Skeletal muscle tissue (tissue), 3 donors: ENCODE measurements at regions not wholly inside any gene's neighbourhood (a gene's known extent, or its start where the extent isn't known, plus 50 kb on each side); places are given as distances from the start of the nearest gene placed in this dataset.

Experiments used
- H3K27ac ChIP-seq: one replicate; pipeline ENCODE4 v1.7.0; 2013; ENCODE audit warnings: mild to moderate bottlenecking, low read depth, low read length, inconsistent platforms
- H3K27me3 ChIP-seq, 3 donors: one replicate each; pipeline ENCODE4 v1.7.0; 2013; ENCODE audit warnings: low read length in 3 of 3; ENCODE audit not compliant: control insufficient read depth in 3 of 3, insufficient read depth in 3 of 3
- H3K36me3 ChIP-seq, 3 donors: one replicate each; pipeline ENCODE4 v1.7.0; 2013; ENCODE audit warnings: low read length in 3 of 3; ENCODE audit not compliant: control insufficient read depth in 3 of 3, insufficient read depth in 3 of 3
- H3K4me1 ChIP-seq, 3 donors: one replicate each; pipeline ENCODE4 v1.7.0; 2013; ENCODE audit warnings: low read length in 3 of 3, mild to moderate bottlenecking in 3 of 3; ENCODE audit not compliant: control insufficient read depth in 3 of 3, insufficient read depth in 3 of 3
- H3K4me3 ChIP-seq, 3 donors: one replicate each; pipeline ENCODE4 v1.7.0; 2013; ENCODE audit warnings: low read length in 3 of 3
- H3K9ac ChIP-seq, 3 donors: one replicate each; pipeline ENCODE4 v1.7.0; 2013; ENCODE audit warnings: low read length in 3 of 3, mild to moderate bottlenecking in 3 of 3, moderate library complexity in 2 of 3, low read depth in 1 of 3
- H3K9me3 ChIP-seq, 3 donors: one replicate each; pipeline ENCODE4 v1.7.0; 2013; ENCODE audit warnings: low read length in 3 of 3; ENCODE audit not compliant: control insufficient read depth in 3 of 3
- donor health status: Osteomylitis.

DNA sequence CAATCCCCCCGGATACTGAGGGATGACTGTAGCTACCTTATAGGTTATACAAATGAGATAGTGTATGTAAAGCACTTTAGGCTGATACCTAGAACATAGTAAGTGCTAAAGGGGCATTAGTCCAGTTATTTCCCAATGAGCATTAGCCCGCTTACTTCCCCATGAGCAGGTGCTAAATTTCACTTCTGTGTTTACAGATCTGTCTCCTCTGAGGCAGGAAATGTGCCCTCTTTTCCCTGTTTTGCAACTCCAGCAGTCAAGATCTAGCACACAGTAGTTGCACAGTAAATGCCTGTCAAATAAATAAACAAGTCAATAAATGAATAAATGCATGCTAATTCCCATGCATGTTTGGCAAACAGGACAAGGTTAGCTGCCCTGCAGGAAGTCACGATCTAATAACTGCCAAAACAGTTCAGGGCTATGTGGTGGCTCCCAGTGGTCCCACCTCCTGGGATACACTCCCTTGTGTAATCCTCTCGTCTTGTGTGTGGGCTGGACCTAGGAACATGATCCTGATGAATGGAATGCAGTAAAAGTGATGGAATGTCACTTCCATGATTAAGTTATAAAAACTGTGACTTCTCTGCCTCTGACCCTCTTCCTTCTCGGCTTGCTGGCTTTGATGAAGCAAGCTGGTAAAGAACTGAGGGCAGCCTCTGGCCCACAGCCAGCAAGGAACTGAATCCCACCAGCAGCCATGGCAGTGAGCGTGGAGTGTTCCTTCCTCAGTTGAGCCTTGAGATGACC lies 459.0 kb downstream of the SOX6 start:
- Histone ChIP-seq H3K4me3 (no peak overlapping the region), H3K27ac (no peak overlapping the region), H3K9me3 (no peaks in the 10 kb centered on the region)

GRCh38 chr11:15901054-15901453 lies 455.3 kb downstream of the SOX6 start:
- Histone ChIP-seq H3K9ac (no peak overlapping the region), H3K27me3 (no peaks in the 10 kb centered on the region), H3K4me1 (peaks cover 22 to 47% (median 41%) of the 10 kb centered on the region in 3 donors), H3K9me3 (no peaks in the 10 kb centered on the region), H3K27ac (no peak overlapping the region), H3K4me3 (no peak overlapping the region), H3K36me3 (no peaks in the 10 kb centered on the region)

More for the DNA sequence above, 459.0 kb downstream of the SOX6 start:
- no peak overlapping the region for H3K9ac ChIP-seq
- H3K36me3 ChIP-seq = no peaks in the 10 kb centered on the region
- peaks cover 7 to 35% (median 31%) of the 10 kb centered on the region in 3 donors for H3K4me1 ChIP-seq
- H3K27me3 ChIP-seq = no peaks in the 10 kb centered on the region

DNA sequence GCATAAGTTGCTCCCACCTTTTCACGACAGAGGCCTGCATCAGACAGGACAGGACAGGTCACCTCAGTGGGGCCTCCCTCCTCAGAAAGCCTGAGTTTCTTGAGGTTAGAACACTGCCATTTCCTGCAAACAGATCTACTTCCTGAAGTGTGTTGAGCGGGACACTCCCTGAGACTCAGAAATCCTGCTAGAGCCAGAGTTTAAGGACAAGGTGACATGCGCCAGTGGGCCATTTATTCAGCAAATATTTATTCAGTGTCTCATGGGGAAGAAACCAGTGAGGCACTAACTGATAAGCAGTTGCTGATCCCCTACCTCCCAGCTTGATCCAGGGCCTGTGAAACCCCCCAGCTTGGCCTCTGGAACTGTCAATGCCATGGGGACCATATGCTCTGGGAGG lies 454.6 kb downstream of the SOX6 start:
- Histone ChIP-seq H3K9ac (no peak overlapping the region), H3K4me1 (peaks cover 16 to 44% (median 34%) of the 10 kb centered on the region in 3 donors), H3K9me3 (no peaks in the 10 kb centered on the region), H3K27ac (no peak overlapping the region), H3K27me3 (no peaks in the 10 kb centered on the region), H3K36me3 (no peaks in the 10 kb centered on the region), H3K4me3 (no peak overlapping the region)

- no peak overlapping the region for H3K27ac ChIP-seq
- no peak overlapping the region for H3K4me3 ChIP-seq
- H3K9ac ChIP-seq = no peak overlapping the region
- peaks cover 16 to 33% (median 24%) of the 10 kb centered on the region in 3 donors for H3K4me1 ChIP-seq
- H3K27me3 ChIP-seq = no peaks in the 10 kb centered on the region
- no peaks in the 10 kb centered on the region for H3K36me3 ChIP-seq
- H3K9me3 ChIP-seq = no peaks in the 10 kb centered on the region
Observed at GRCh38 chr11:15903246-15903645, 453.1 kb downstream of the SOX6 start.

GRCh38 chr11:15905366-15906104 lies 450.8 kb downstream of the SOX6 start:
- H3K9me3 ChIP-seq = no peaks in the 10 kb centered on the region
- no peak overlapping the region for H3K27ac ChIP-seq
- H3K4me1 ChIP-seq = peaks cover 16 to 26% (median 22%) of the 10 kb centered on the region in 3 donors
- no peaks in the 10 kb centered on the region for H3K36me3 ChIP-seq
- no peak overlapping the region for H3K4me3 ChIP-seq
- H3K9ac ChIP-seq = no peak overlapping the region
- no peaks in the 10 kb centered on the region for H3K27me3 ChIP-seq

DNA sequence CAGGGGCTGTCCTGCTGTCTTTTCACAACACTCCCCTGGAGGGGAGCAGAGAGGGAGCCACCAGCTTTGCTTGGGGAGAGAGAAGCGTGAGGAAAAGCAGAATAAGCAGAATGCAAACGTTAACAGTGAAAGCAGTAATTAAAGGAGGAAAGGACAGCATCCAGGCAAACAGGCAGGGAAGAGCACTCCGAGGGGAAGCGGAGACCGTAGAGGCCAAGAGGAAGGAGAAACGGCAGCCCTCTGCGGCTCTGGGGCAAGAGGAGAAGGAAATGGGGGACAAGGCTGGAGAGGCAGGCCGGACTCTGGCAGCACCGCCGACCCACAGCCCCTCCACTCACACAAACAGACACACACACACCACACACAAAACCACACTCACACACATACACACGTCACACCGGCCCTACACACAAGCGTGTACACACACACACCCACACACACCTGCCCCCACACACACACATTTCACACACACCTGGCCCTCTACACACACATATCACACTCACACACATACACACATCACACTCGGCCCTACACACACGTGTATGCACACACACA lies 449.8 kb downstream of the SOX6 start:
- peaks cover 16 to 28% (median 19%) of the 10 kb centered on the region in 3 donors for H3K4me1 ChIP-seq
- no peaks in the 10 kb centered on the region for H3K9me3 ChIP-seq
- no peak overlapping the region for H3K27ac ChIP-seq
- H3K9ac ChIP-seq = no peak overlapping the region
- H3K36me3 ChIP-seq = no peaks in the 10 kb centered on the region
- no peaks in the 10 kb centered on the region for H3K27me3 ChIP-seq
- no peak overlapping the region for H3K4me3 ChIP-seq

GRCh38 chr11:15907806-15908205 lies 448.5 kb downstream of the SOX6 start:
- H3K27me3 ChIP-seq = no peaks in the 10 kb centered on the region

DNA sequence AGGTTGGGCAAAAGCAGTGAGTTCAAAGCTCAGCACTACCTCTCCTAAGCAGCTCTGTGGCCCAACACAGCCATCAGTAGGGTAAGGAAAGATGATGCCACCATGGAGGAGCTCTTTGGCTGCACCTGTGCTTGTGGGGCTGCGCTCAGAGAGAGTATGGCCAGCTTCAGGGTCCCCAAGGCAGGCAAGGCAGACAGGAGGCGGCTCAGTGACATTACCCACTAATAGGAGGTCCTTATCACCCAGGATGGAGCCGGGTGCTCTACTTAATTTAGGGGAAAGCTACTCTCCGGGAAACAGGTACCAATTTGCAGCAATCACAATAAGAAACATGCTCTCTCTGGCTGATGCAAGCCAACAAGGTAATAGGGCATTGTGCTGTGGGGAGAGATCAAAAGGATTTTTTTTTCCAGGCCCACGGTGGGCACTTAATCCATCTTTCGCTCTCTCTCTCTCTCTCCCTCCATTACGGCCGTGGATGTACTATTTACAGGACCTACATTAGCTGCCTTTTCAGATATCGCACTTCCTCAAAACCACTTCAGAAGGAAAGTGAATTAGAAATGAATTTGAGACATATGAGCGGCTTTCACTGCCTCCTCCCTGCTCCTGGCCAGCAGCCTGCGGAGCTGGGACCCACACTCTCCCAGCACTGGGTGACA lies 446.3 kb downstream of the SOX6 start:
- no peak overlapping the region for H3K27ac ChIP-seq
- H3K27me3 ChIP-seq = no peaks in the 10 kb centered on the region
- H3K9me3 ChIP-seq = no peaks in the 10 kb centered on the region
- no peak overlapping the region for H3K4me3 ChIP-seq
- no peak overlapping the region for H3K9ac ChIP-seq
- peaks cover 7 to 23% (median 8%) of the 10 kb centered on the region in 3 donors for H3K4me1 ChIP-seq
- H3K36me3 ChIP-seq = no peaks in the 10 kb centered on the region

More at GRCh38 chr11:15907806-15908205, 448.5 kb downstream of the SOX6 start:
- H3K27ac ChIP-seq = no peak overlapping the region
- no peak overlapping the region for H3K4me3 ChIP-seq
- peaks cover 16 to 34% (median 18%) of the 10 kb centered on the region in 3 donors for H3K4me1 ChIP-seq
- no peaks in the 10 kb centered on the region for H3K9me3 ChIP-seq
- no peaks in the 10 kb centered on the region for H3K36me3 ChIP-seq
- no peak overlapping the region for H3K9ac ChIP-seq

DNA sequence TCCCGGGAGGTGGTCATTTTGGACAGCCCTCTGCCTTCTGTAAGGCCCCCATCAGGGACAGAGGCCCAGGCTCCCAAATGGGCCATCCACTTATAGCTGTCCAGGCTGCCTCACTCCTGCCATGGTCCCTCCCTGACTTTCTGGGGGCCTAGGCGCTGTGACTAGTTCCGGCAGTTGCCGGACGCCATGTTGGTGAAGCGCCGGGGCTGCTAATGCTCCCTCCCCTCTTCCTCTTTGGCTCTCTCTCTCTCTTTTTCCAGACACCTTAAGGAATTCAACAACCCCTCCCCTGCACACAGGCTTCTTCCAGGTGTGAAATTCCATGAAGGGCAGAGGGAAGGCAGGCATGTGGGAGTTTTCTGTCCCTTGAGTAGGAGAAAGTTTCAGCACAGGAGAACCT lies 445.6 kb downstream of the SOX6 start:
- Histone ChIP-seq H3K36me3 (no peaks in the 10 kb centered on the region), H3K27me3 (no peaks in the 10 kb centered on the region), H3K4me3 (no peak overlapping the region), H3K27ac (no peak overlapping the region), H3K9ac (no peak overlapping the region), H3K9me3 (no peaks in the 10 kb centered on the region), H3K4me1 (peaks cover 1 to 16% (median 3%) of the 10 kb centered on the region in 3 donors)
